ENCODE measurements at regions not wholly inside any gene's neighbourhood (a gene's known extent, or its start where the extent isn't known, plus 50 kb on each side); places are given as distances from the start of the nearest gene placed in this dataset.
"Not testable (repeated sequence)": the region's sequence is repeated elsewhere in the genome, so short reads cannot be mapped to it uniquely, and the experiment has no call there.

- DNase-seq (ENCODE audit: extremely low spot score, insufficient read length, low read depth) (no peak), FAIRE-seq (no peak)
Observed at GRCh38 chr5:130529511-130530485, 625.5 kb downstream of the CHSY3 start.

GRCh38 chr5:130529111-130529510 lies 624.8 kb downstream of the CHSY3 start:
- DNase-seq (ENCODE audit: extremely low spot score, insufficient read length, low read depth) (no peak), FAIRE-seq (no peak)

- FAIRE-seq: no peak
Observed at GRCh38 chr5:130528474-130528873, 624.2 kb downstream of the CHSY3 start.

GRCh38 chr5:130526708-130527107 lies 622.4 kb downstream of the CHSY3 start:
- no peak for DNase-seq (ENCODE audit: extremely low spot score, insufficient read length, low read depth)
- FAIRE-seq: no peak

More at GRCh38 chr5:130528474-130528873, 624.2 kb downstream of the CHSY3 start:
- DNase-seq (ENCODE audit: extremely low spot score, insufficient read length, low read depth): no peak

- DNase-seq (ENCODE audit: extremely low spot score, insufficient read length, low read depth) (no peak), FAIRE-seq (no peak)
Observed at GRCh38 chr5:130520211-130520610, 615.9 kb downstream of the CHSY3 start.

- no peak for FAIRE-seq
- DNase-seq (ENCODE audit: extremely low spot score, insufficient read length, low read depth): no peak
Observed at GRCh38 chr5:130514984-130515690, 610.9 kb downstream of the CHSY3 start.

- no peak for DNase-seq (ENCODE audit: extremely low spot score, insufficient read length, low read depth)
- FAIRE-seq: no peak
Observed at GRCh38 chr5:130502702-130503101, 598.4 kb downstream of the CHSY3 start.

GRCh38 chr5:130501151-130501865 lies 597.0 kb downstream of the CHSY3 start:
- DNase-seq (ENCODE audit: extremely low spot score, insufficient read length, low read depth) (no peak), FAIRE-seq (no peak)

GRCh38 chr5:130500495-130500894 lies 596.2 kb downstream of the CHSY3 start:
- DNase-seq (ENCODE audit: extremely low spot score, insufficient read length, low read depth); FAIRE-seq: not testable (repeated sequence)

GRCh38 chr5:130496215-130496614 lies 592.0 kb downstream of the CHSY3 start:
- DNase-seq (ENCODE audit: extremely low spot score, insufficient read length, low read depth): no peak
- no peak for FAIRE-seq

- no peak for FAIRE-seq
- DNase-seq (ENCODE audit: extremely low spot score, insufficient read length, low read depth): no peak
Observed at GRCh38 chr5:130488252-130488651, 584.0 kb downstream of the CHSY3 start.

- DNase-seq (ENCODE audit: extremely low spot score, insufficient read length, low read depth) (no peak), FAIRE-seq (no peak)
Observed at GRCh38 chr5:130479045-130479804, 575.0 kb downstream of the CHSY3 start.

- FAIRE-seq (no peak), DNase-seq (ENCODE audit: extremely low spot score, insufficient read length, low read depth) (no peak)
Observed at GRCh38 chr5:130476325-130476724, 572.1 kb downstream of the CHSY3 start.

GRCh38 chr5:130462516-130462915 lies 558.3 kb downstream of the CHSY3 start:
- no peak for DNase-seq (ENCODE audit: extremely low spot score, insufficient read length, low read depth)
- no peak for FAIRE-seq

GRCh38 chr5:130455175-130455574 lies 550.9 kb downstream of the CHSY3 start:
- FAIRE-seq: no peak
- no peak for DNase-seq (ENCODE audit: extremely low spot score, insufficient read length, low read depth)

GRCh38 chr5:130452744-130453143 lies 548.5 kb downstream of the CHSY3 start:
- DNase-seq (ENCODE audit: extremely low spot score, insufficient read length, low read depth): no peak
- no peak for FAIRE-seq

GRCh38 chr5:130436430-130436829 lies 532.2 kb downstream of the CHSY3 start:
- no peak for DNase-seq (ENCODE audit: extremely low spot score, insufficient read length, low read depth)
- FAIRE-seq: no peak

- FAIRE-seq: no peak
- no peak for DNase-seq (ENCODE audit: extremely low spot score, insufficient read length, low read depth)
Observed at GRCh38 chr5:130427222-130427955, 523.1 kb downstream of the CHSY3 start.

- no peak for DNase-seq (ENCODE audit: extremely low spot score, insufficient read length, low read depth)
- no peak for FAIRE-seq
Observed at GRCh38 chr5:130425424-130425823, 521.2 kb downstream of the CHSY3 start.
